SK-N-DZ (cell line): ENCODE measurements at regions not wholly inside any gene's neighbourhood (a gene's known extent, or its start where the extent isn't known, plus 50 kb on each side); places are given as distances from the start of the nearest gene placed in this dataset.
"Not testable (repeated sequence)": the region's sequence is repeated elsewhere in the genome, so short reads cannot be mapped to it uniquely, and the experiment has no call there.

Experiments
- DNase-seq: peaks from one replicate; pipeline ENCODE4 v3.0.0-alpha.2; 2015; ENCODE audit warnings: low spot score

DNA sequence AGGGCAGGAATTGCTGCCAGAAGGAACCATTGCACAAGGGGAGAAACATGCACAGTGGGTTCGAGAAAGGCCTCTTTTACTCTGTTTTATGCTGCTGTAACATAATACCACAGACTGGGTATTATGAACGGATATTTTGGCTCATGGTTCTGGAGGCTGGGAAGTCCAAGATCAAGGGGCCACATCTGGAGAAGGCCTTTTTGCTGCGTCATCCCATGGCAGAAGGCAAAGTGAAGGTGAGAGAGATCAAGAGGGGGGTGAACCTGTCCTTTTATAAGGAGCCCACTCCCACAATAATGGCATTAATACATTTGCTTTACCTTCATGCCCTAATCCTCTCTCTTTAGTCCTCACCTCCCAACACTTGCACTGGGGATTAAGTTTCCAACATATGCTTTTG, 136.9 kb upstream of the ALDH1B1 start:
- DNase-seq, result no peak

DNA sequence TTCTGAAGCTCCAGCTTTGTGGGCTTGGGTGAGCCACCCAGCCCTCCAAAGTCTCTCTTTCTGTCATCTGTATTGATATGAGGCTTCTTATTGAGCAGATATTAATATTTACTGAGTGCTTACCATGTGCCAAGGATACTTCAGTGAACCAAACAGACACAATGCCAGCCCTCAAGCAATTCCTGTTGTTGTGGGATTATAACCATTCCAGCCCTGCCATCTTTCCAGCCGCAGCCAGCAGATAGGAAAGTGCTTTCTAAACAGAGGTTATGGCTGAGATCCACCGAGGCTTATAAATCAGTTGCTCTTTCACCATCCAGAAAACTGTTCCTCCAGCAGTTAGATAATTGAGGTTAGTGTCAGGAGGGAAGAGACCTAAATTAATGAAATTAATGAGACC, 137.7 kb upstream of the ALDH1B1 start:
- no peak for DNase-seq

DNA sequence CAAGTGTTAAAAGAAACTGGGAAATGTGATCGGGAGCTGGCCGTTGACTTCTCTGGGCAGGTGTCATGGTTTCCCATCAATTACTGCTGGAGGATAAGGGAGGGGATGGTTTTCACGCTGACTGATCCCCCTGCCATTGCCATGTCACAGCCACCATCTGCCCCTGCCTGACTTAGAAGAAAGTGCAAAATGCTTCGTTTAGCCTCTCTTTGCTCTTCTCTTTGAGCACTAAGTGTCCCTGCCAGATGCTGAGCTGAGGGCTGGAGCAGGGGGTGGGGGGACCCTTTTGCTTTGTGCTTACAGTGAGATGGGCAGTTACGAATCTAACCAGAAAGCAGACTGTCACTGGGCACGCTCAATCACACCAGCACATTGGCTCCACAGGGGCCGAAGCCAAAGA, 138.4 kb upstream of the ALDH1B1 start:
- no peak for DNase-seq

DNA sequence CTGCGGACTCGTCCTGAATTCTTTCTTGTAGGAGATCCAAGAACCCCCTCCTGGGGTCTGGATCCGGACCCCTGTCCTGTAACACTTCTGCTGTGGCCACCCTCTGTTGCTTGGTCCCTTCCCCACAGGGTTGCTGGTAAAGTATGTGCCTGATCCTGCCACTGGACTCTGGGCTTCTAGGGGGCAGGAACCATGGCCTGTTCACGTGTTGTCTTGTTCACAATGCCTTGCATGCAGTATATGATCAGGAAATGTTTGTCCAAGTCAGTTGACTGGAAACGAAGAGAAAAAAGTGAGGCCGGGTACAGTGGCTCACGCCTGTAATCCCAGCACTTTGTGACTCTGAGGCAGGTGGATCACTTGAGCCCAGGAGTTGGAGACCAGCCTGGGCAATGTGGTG, 139.3 kb upstream of the ALDH1B1 start:
- DNase-seq, result no peak

DNA sequence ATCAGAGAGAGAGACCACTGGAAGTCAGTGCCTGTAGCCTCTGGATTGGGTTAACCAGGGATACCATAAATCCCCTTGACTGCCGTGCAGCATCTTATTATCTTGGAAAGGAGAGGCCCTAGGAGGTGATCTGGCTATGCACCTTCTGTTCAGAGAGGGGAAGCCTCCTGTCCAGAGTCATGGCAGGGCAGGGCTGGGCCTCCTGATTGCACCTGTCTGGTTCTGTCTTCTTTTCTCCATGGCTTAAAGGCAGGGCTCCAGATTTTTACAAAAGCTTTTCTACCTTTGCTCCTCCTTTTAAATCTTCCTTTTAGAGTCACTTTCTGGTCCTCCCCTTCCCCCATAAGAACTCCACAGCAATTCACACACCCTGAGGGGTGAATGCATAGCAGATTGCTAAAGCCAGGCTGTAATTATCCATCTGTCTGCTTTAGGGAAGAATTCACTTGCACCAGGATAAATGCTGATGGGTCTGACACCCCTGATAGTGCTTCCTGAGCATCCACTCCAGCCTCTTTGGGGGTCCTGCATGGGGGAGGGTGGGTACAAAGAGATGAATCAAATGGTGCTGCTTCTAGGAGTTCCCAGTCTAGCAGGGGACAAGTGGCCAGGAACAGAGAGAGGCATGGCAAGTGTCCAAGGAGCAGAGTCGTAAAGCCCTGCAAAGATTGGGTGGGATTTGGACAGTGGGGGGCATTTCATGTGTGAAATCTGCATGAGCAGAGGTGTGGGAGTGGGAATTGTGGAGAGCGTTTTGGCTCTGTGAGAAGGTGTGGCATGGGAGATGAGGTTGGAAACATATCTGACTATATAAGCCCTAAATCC, 141.3 kb upstream of the ALDH1B1 start:
- DNase-seq, result no peak

DNA sequence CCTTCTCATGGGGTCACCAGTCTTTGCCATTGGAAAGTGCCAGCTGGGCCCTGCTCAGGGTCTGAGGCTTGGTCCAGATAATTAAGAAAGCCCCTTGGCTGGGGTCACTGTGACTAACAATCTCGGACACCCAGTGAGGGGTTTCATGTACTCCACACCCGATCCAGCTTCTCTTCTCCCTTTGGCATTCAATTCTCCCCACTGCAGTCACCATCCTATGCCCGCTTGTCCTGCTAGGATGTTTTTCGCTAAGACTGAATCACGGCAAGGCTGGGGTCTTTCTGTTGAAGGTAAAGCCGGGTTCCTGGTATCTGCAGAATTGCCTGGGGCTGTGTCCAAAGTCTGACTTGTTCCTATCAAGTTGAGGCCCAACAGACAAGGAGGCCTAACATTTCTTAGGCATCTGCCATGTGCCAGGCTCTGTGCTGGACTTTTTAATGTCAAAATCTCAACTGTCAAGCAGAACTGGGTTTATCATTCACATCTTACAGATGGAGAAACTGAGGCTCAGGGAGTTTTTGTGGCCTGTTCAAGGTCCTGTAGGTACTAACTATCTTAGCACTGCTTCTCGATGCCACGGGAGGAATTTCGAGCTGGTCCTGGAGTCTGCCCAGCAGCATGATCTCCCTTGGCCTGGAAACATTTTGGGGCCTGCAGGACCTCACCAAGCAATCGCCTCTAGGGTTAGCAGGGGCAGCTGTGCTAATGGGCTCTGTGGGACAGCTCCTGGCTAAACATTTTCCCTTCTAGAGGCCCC, 142.0 kb upstream of the ALDH1B1 start:
- DNase-seq, result no peak

DNA sequence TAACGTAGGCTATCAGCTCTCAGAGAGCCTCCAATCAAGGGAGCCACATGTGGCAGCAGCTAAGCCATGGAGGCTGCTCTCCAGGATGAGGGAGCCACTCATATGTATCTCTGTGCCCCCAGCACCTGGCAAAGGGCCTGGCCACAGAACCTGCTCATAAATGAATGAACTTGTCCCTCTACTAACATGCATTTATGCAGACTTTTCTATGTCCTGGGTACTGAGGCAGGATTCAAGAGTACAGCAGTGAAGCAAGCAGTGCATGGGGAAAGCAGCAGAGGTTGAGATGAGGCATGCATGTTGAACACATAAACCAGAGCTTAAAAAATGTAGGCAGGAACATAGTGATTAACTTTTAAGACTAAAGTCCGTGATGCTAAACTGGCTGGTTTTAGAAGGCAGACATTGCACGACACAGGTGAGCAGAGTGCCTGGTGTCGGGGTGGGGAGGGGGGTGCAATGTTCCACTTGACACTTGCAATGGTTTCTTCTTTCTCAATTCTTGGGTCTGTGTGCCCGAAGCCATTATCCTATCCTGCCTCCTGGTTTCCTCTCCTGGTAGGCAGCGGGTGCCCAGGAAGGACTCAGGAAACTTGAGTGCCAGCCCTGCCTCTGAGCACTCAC, 142.8 kb upstream of the ALDH1B1 start:
- no peak for DNase-seq

DNA sequence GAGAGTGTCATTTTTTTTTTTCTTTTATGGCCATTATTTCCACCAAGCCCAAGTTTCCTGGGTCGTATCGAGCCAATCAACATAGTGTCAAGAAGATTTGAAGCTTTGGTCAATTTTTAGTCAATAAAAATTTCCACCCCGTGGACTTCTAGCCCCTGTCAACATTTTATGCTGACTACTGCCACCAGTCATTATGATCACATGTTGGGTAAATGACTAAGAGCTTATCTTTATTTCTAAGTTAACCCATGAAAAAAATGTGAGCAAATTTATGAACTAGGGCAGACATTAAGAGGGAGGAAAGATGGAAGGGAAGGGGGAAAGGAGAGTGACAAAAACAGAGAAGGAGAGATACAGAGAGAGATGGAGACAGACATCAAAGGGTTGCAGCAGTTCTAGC, 143.5 kb upstream of the ALDH1B1 start:
- no peak for DNase-seq

DNA sequence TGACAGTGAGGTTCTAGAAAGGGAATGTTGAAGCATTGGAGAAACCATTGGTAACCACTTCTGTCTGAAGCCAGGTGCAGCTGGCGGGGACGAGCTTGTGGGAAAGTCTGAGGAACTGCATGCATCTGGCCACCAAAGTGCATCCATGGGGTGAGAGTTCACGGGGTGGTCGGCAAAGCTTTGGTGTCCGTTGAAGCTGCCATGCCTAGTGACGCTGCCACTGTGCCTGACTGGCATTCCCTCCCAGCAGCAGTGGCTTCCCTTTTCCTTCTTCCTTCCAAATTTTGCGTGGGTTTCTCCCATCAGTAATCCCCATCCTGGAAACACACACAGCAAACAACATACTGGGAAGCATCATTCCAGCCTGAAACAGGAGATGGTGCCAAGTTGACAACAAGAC, 145.7 kb upstream of the ALDH1B1 start:
- DNase-seq, result no peak

DNA sequence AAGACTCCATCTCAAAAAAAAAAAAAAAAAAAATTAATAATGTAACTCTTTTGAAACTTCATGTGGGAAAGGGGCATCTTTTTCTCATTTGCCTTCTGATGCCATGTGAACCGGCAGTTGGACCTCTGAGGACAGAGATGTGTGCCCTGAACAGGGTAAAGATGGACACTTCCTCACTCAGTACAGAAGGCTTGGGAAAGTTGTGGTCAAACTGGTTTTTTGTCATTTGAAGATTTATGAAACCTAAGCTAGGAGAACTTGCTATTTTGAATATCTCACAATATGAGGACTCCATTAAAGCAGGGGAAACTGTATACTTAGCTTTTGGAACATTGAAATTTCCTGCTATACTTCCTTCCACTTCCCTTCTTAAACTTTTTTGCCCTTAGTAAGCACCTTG, 147.5 kb upstream of the ALDH1B1 start:
- no peak for DNase-seq

DNA sequence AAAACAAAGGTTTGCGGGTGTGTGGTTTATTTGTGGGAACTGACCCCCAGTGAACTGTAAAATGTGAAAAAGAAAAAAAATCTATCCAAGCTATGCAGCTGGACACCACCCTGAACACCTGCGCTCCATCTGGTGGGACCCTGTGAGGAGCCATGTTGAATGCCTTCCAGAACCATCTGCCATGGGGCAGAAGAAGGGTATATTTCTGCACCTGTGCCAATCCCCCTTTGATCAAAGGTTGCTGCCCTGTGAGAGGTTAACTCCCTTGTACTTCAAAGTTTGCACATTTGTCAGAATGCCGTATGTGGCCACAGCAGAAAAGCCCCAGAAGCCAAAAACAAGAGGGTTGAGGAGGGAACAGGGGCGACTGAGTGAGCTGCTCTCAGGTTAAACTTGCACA, 148.5 kb upstream of the ALDH1B1 start:
- no peak for DNase-seq

DNA sequence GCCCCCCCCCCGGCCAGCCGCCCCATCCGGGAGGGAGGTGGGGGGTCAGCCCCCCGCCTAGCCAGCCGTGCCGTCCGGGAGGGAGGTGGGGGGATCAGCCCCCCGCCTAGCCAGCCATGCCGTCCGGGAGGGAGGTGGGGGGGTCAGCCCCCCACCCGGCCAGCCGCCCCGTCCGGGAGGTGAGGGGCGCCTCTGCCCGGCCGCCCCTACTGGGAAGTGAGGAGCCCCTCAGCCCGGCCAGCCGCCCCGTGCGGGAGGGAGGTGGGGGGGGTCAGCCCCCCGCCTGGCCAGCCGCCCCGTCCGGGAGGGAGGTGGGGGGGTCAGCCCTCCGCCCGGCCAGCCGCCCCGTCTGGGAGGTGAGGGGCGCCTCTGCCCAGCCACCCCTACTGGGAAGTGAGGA, 150.4 kb upstream of the ALDH1B1 start:
- DNase-seq, result not testable (repeated sequence)

DNA sequence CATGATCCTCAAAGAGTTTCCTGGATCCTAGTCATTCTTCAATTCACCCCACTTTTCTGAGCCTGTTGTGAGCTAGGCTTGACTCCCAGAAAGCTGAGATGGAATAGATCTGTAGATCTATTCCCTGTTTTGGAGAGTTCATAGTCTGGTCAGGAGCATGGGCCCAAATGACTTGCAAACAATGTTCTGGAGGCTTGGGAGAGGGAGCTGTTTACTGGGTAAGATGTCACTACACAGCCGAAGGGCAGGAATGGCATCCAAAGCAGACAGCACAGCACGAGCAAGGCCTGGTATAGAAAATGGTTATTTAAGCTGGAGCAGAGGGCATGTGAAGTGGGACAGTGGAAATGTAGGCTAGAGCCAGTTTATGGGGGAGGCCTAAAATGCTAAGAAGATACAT, 152.5 kb upstream of the ALDH1B1 start:
- no peak for DNase-seq

DNA sequence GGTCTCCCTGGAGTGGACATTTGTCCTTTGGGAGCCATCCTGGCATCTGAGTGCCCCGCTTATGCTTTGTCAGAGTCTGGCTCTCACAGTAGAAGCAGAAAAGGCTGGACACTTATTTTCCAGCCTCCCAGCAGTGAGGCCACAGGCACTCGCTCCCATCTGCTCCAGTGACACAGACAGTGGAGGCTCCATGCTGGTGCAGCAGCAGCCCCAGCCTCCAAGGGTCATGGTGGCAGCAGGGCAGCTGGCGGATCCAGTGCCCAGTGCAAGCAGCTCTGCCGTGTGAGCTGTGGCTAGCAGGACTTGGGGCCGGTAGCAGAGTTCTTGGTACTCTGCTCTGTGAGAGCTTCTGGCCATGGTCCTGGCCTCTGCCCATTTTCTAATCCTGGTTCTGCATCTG, 157.3 kb upstream of the ALDH1B1 start:
- DNase-seq, result no peak

DNA sequence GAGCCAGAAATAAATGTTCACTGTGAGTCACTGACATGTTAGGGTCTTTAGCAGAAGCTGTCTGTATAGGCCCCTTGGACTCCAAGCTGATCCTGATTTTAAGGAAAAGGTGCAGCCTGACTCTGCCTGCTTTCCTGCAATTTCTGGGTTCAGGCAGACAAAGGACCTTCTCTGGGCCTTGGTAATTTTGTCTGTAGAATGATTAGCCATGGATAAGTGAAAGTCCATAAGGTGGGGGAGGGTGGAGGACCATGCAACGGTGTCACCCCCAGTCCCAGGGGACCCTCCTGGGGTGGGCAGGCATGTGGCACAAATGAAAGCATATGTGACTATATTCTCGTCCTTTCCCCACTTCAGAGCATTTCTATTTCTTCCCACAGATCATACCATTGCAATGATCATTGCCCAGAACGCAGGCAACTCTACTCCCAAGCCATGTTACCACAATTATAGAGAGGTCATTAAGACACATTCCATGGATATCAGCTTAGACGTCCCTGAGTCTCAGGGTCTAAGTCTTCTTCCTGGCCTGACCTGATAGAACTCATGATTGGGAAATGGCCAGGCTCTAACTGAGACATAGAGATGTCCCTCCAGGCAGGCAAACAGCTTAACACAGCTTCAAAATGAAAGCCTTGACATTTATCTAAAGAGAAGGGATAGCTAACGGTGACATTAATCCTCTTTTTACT, 157.9 kb upstream of the ALDH1B1 start:
- DNase-seq, result no peak

DNA sequence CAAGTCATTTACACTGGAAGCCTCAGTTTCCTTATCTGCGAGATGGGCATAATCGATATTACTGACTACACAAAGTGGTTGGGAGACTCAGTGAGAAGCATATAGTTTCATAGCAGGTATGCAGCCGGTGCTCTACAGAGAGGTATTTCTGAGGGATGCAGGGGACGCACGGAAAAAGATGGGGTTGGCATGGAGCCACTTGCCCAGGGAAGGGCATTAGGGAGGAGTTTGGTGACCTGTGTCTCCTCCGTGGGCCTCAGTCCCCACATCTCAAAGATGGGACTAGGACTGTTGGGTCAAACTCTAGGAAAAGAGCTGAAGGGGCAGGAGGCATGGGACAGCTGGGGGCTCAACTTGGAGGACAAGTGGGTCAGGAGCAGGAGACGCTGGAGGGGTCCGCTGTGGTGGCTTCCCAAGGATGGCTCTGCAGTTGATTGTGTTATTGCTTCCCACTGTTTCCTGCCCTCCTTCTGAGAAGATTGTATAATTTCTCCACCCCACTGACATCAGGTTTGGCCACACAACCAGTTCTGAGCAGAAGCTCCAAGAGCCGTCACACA, 158.6 kb upstream of the ALDH1B1 start:
- DNase-seq, result no peak

DNA sequence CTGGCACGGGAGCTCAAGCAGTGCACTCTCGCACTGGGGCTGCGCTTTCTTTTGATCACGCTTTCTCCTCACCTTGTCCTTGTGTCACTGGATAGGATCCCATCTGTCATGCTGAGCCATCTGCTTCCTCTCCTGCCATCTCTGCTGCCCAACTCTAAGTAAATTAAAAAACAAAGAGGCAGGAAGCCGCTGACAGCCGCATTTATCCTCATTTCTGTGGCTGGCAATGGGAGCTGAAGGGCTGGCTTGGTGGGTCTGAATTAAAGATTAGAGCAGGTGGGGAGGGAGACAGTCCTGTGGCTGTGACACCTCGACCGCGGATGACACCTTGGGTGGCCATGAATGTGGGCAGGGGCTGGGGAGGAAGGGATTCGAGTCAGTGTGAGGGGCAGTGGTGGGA, 159.2 kb upstream of the ALDH1B1 start:
- DNase-seq, result peak; percentile 93

DNA sequence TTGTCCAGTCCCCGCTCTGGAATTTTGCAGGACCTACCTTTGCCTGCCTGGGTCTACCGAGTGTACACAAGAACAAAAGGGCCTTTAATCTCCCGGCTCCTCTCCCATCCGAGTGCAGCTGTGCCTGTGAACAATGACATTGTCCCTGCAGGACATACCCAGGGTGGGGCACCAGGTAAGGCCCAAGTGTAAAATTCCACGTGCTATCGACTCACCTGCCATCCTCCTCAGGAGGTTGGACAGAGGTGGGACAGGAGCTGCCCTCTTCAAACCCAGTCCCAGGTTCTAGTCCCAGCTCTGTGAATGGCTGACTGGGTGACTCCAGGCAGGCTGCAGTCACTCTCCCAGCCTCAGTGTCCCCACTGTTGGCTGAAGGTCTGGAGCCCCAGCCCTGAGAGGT, 159.6 kb upstream of the ALDH1B1 start:
- DNase-seq, result no peak

DNA sequence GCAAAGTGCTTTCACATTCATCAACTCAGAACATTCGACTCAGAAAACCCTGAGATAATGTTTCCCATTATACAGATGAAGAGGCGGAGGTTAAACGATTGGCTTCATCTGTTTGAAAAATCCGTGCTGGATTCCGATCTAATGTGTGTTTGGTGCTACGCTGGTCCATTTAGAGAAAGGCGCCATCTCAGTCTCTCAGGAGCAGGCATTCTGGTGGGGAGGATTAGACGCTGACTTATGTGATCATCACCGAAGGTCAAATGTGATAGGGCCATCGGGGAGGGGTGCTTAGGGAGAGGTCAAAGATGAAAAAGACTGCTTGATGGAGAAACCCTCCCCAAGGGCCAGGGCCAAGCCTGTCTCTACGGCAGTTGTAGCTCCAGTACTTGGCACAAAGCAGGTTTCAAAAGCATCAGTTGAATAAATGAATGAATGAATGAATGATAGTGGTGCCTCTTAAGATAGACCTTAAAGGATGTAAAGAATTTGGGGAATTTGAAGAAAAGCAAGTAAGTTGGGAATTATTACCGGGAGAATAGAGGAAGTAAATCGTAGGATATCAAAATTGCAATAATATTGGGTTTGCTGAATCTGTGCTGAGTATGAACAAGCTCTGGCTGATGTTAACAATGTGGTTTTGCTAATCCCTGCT, 160.6 kb upstream of the SHB start:
- no peak for DNase-seq

DNA sequence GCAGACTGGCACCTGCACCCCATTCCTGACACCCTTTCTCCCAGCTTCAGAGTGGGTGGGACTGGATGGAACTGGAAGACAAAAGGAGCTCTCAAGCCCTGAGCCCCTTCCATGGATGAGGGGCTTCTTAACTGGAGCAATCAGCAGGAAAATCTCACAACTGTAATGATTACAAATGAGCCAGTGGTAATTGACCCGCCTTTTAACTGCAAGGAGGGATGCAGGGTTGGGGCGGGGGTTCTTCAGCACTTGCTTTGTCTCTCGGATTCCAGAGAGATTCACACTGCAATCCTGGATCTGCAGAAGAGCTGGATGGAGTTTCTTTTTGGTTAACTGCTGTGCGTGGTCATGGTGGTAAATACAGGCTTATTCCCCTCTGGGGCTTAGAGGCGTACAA, 160.1 kb upstream of the SHB start:
- DNase-seq, result no peak
